Liver (tissue), 8 donors: ENCODE measurements at regions not wholly inside any gene's neighbourhood (a gene's known extent, or its start where the extent isn't known, plus 50 kb on each side); places are given as distances from the start of the nearest gene placed in this dataset.

Experiments
- DNase-seq: peaks from one replicate; pipeline ENCODE4 v3.0.0-alpha.2; 2017; ENCODE audit warnings: low spot score
- H3K27ac ChIP-seq, 2 donors: one replicate each; pipeline ENCODE4 v1.7.0; 2013; ENCODE audit warnings: inconsistent platforms in 2 of 2, low read length in 2 of 2, control low read depth in 1 of 2, low read depth in 1 of 2, mild to moderate bottlenecking in 1 of 2
- H3K27me3 ChIP-seq, 4 donors: one replicate each; pipeline versions ENCODE4 v1.6.1 to v1.7.0; 2013; ENCODE audit warnings: low read length in 3 of 4, inconsistent platforms in 1 of 4, mild to moderate bottlenecking in 1 of 4, moderate library complexity in 1 of 4; ENCODE audit not compliant: control insufficient read depth in 4 of 4, insufficient read depth in 4 of 4
- H3K36me3 ChIP-seq, 4 donors: one replicate each; pipeline versions ENCODE4 v1.6.1 to v1.7.0; 2013; ENCODE audit warnings: low read length in 3 of 4, mild to moderate bottlenecking in 3 of 4, low read depth in 1 of 4, moderate library complexity in 1 of 4; ENCODE audit not compliant: control insufficient read depth in 4 of 4, insufficient read depth in 3 of 4
- H3K4me1 ChIP-seq, 4 donors: one replicate each; pipeline versions ENCODE4 v1.6.1 to v1.7.0; 2013; ENCODE audit warnings: low read length in 3 of 4, mild to moderate bottlenecking in 3 of 4, moderate library complexity in 1 of 4; ENCODE audit not compliant: control insufficient read depth in 4 of 4, insufficient read depth in 4 of 4
- H3K4me3 ChIP-seq, 3 donors: one replicate each; pipeline versions ENCODE4 v1.6.1 to v1.7.0; 2013; ENCODE audit warnings: low read length in 3 of 3, control low read depth in 1 of 3, low read depth in 1 of 3, mild to moderate bottlenecking in 1 of 3
- H3K9ac ChIP-seq, 2 donors: one replicate each; pipeline ENCODE4 v1.7.0; 2013; ENCODE audit warnings: low read length in 2 of 2, mild to moderate bottlenecking in 2 of 2, moderate library complexity in 2 of 2, control low read depth in 1 of 2, low read depth in 1 of 2
- H3K9me3 ChIP-seq, 4 donors: one replicate each; pipeline versions ENCODE4 v1.6.1 to v1.7.0; 2013; ENCODE audit warnings: low read length in 3 of 4; ENCODE audit not compliant: control insufficient read depth in 4 of 4
- ATF3 ChIP-seq: IDR thresholded peaks from 2 replicates; pipeline ENCODE4 v1.6.1; 2016; ENCODE audit warnings: antibody characterized with exemption
- CTCF ChIP-seq: fragments of 150-350 bp; IDR thresholded peaks from 2 replicates; pipeline ENCODE4 v1.5.1; 2017; ENCODE audit warnings: improper control_type of control experiment, low read depth, low read length; ENCODE audit not compliant: missing input control
- EGR1 ChIP-seq, 2 donors: IDR thresholded peaks; 2 replicates each; pipeline ENCODE4 v1.6.1; 2016 to 2018; ENCODE audit warnings: antibody characterized with exemption in 2 of 2, low read depth in 2 of 2
- FOXA1 ChIP-seq: IDR thresholded peaks from 2 replicates; pipeline ENCODE4 v1.6.1; 2016; ENCODE audit warnings: antibody characterized with exemption
- FOXA2 ChIP-seq: IDR thresholded peaks from 2 replicates; pipeline ENCODE4 v1.6.1; 2016; ENCODE audit warnings: antibody characterized with exemption
- GABPA ChIP-seq, 2 donors: IDR thresholded peaks in 1 of 2; conservative IDR thresholded peaks in 1 of 2; 2 replicates each; pipeline ENCODE4 v1.6.1; 2016; ENCODE audit warnings: antibody characterized with exemption in 2 of 2, mild to moderate bottlenecking in 1 of 2, moderate library complexity in 1 of 2
- HNF4A ChIP-seq, 2 donors: conservative IDR thresholded peaks; 2 replicates each; pipeline ENCODE4 v1.6.1; 2016; ENCODE audit warnings: antibody characterized with exemption in 2 of 2, mild to moderate bottlenecking in 2 of 2
- HNF4G ChIP-seq: IDR thresholded peaks from 2 replicates; pipeline ENCODE4 v1.6.1; 2016; ENCODE audit warnings: antibody characterized with exemption
- JUND ChIP-seq, 2 donors: IDR thresholded peaks; 2 replicates each; pipeline ENCODE4 v1.6.1; 2016; ENCODE audit warnings: antibody characterized with exemption in 2 of 2
- MAX ChIP-seq: IDR thresholded peaks from 2 replicates; pipeline ENCODE4 v1.6.1; 2016; ENCODE audit warnings: antibody characterized with exemption
- NR2F2 ChIP-seq: IDR thresholded peaks from 2 replicates; pipeline ENCODE4 v1.6.1; 2016; ENCODE audit warnings: antibody characterized with exemption
- RAD21 ChIP-seq, 2 donors: IDR thresholded peaks; 2 replicates each; pipeline ENCODE4 v1.6.1; 2016; ENCODE audit warnings: antibody characterized with exemption in 2 of 2, mild to moderate bottlenecking in 2 of 2
- REST ChIP-seq: IDR thresholded peaks from 2 replicates; pipeline ENCODE4 v1.6.1; 2016; ENCODE audit warnings: antibody characterized with exemption, mild to moderate bottlenecking
- RXRA ChIP-seq, 2 donors: IDR thresholded peaks; 2 replicates each; pipeline ENCODE4 v1.6.1; 2017 to 2018; ENCODE audit warnings: antibody characterized with exemption in 2 of 2, mild to moderate bottlenecking in 1 of 2
- SP1 ChIP-seq: IDR thresholded peaks from 2 replicates; pipeline ENCODE4 v1.6.1; 2018; ENCODE audit warnings: antibody characterized with exemption, mild to moderate bottlenecking
- TAF1 ChIP-seq: conservative IDR thresholded peaks from 2 replicates; pipeline ENCODE4 v1.6.1; 2016; ENCODE audit warnings: antibody characterized with exemption, mild to moderate bottlenecking
- YY1 ChIP-seq: IDR thresholded peaks from 2 replicates; pipeline ENCODE4 v1.6.1; 2016; ENCODE audit warnings: antibody characterized with exemption, mild to moderate bottlenecking
- ZBTB33 ChIP-seq: IDR thresholded peaks from 2 replicates; pipeline ENCODE4 v1.6.1; 2016; ENCODE audit warnings: antibody characterized with exemption
- WGBS: extraction: QIAGEN DNeasy Blood & Tissue Kit; methylation state at CpG from one replicate; pipeline ENCODE4 v1.1.7; 2013; 5-methylcytosine and 5-hydroxymethylcytosine counted together
- donor health status: healthy.
- donor health status: healthy.
- donor health status: healthy.
- donor health status: healthy.
- donor health status: healthy.

- Histone ChIP-seq H3K27me3 (no peaks in the 10 kb centered on the region), H3K4me3 (no peak overlapping the region), H3K9me3 (peaks cover 0 to 2% (median 0%) of the 10 kb centered on the region in 4 donors), H3K4me1 (no peaks in the 10 kb centered on the region), H3K27ac (no peak overlapping the region), H3K36me3 (no peaks in the 10 kb centered on the region), H3K9ac (no peak overlapping the region)
- TF ChIP-seq MAX, result no peak
- no peak for TF ChIP-seq HNF4A (conservative IDR thresholded peaks at IDR 0.05)
- no peak for TF ChIP-seq CTCF
- TF ChIP-seq ATF3, result no peak
- no peak for TF ChIP-seq REST
- TF ChIP-seq FOXA2, result no peak
- no peak for TF ChIP-seq ZBTB33
- no peak for TF ChIP-seq EGR1 (IDR thresholded peaks at IDR 0.05; ENCODE audit: low read depth in 2 of 2)
- TF ChIP-seq FOXA1, result no peak
- TF ChIP-seq SP1, result no peak
- TF ChIP-seq TAF1, result no peak
- TF ChIP-seq NR2F2, result no peak
- no peak for TF ChIP-seq HNF4G
- TF ChIP-seq YY1, result no peak
- no peak for TF ChIP-seq JUND (IDR thresholded peaks at IDR 0.05)
- no peak for TF ChIP-seq GABPA (IDR thresholded peaks at IDR 0.05 in 1 of 2, conservative IDR thresholded peaks at IDR 0.05 in 1 of 2)
- TF ChIP-seq RAD21 (IDR thresholded peaks at IDR 0.05), result no peak
- no peak for TF ChIP-seq RXRA (IDR thresholded peaks at IDR 0.05)
- DNase-seq, result no peak
- 38% methylated on average over 1 of the region's 1 CpG for WGBS
These were observed 133.6 kb upstream of the NPVF start for GRCh38 chr7:25361863-25362262.
